H9 (cell line): ENCODE measurements at regions not wholly inside any gene's neighbourhood (a gene's known extent, or its start where the extent isn't known, plus 50 kb on each side); places are given as distances from the start of the nearest gene placed in this dataset.

Experiments
- DNase-seq: peaks from one replicate; pipeline ENCODE4 v3.0.0-alpha.2; 2017
- H2AFZ ChIP-seq: one replicate; pipeline ENCODE4 v1.6.1; 2013; ENCODE audit warnings: mild to moderate bottlenecking, low read length, control low read depth, moderate library complexity
- H2AK5ac ChIP-seq: 2 replicates; pipeline ENCODE4 v1.6.1; 2013; ENCODE audit warnings: low read length, control low read depth, mixed read lengths; ENCODE audit not compliant: insufficient read length
- H2BK120ac ChIP-seq: one replicate; pipeline ENCODE4 v1.6.1; 2013; ENCODE audit warnings: low read depth, mild to moderate bottlenecking, low read length, control low read depth, inconsistent platforms; ENCODE audit not compliant: poor library complexity, severe bottlenecking
- H2BK12ac ChIP-seq: 2 replicates; pipeline ENCODE4 v1.6.1; 2013; ENCODE audit warnings: low read length, control low read depth, mixed read lengths, low read depth; ENCODE audit not compliant: insufficient read length
- H2BK15ac ChIP-seq: 2 replicates; pipeline ENCODE4 v1.6.1; 2013; ENCODE audit warnings: low read depth, low read length, control low read depth
- H2BK20ac ChIP-seq: one replicate; pipeline ENCODE4 v1.6.1; 2013; ENCODE audit warnings: low read depth, mild to moderate bottlenecking, low read length, control low read depth, inconsistent platforms; ENCODE audit not compliant: poor library complexity, severe bottlenecking
- H2BK5ac ChIP-seq: 2 replicates; pipeline ENCODE4 v1.6.1; 2013; ENCODE audit warnings: low read length, control low read depth, mixed read lengths; ENCODE audit not compliant: insufficient read length
- H3K14ac ChIP-seq: 2 replicates; pipeline ENCODE4 v1.6.1; 2013; ENCODE audit warnings: low read length, control low read depth; ENCODE audit not compliant: insufficient read depth
- H3K18ac ChIP-seq: 2 replicates; pipeline ENCODE4 v1.6.1; 2013; ENCODE audit warnings: low read depth, mild to moderate bottlenecking, mixed read lengths, low read length, control low read depth; ENCODE audit not compliant: insufficient read length
- H3K23ac ChIP-seq: 2 replicates; pipeline ENCODE4 v1.6.1; 2013; ENCODE audit warnings: low read length, control low read depth, mixed read lengths, low read depth; ENCODE audit not compliant: insufficient read length
- H3K23me2 ChIP-seq: 2 replicates; pipeline ENCODE4 v1.6.1; 2013; ENCODE audit warnings: low read depth, mild to moderate bottlenecking, mixed read lengths, low read length, control low read depth; ENCODE audit not compliant: insufficient read length, poor library complexity, severe bottlenecking
- H3K27ac ChIP-seq: 2 replicates; pipeline ENCODE4 v1.5.1; 2013; ENCODE audit warnings: low read length, control low read depth, mixed read lengths, low read depth; ENCODE audit not compliant: insufficient read length
- H3K27me3 ChIP-seq: 2 replicates; pipeline ENCODE4 v1.6.1; 2013; ENCODE audit warnings: low read length, control low read depth, inconsistent platforms; ENCODE audit not compliant: insufficient read depth
- H3K4ac ChIP-seq: 2 replicates; pipeline ENCODE4 v1.6.1; 2013; ENCODE audit warnings: low read depth, mild to moderate bottlenecking, control low read depth, inconsistent platforms, low read length, moderate library complexity
- H3K4me1 ChIP-seq: 2 replicates; pipeline ENCODE4 v1.6.1; 2013; ENCODE audit warnings: low read length, control low read depth, inconsistent platforms; ENCODE audit not compliant: insufficient read depth
- H3K4me2 ChIP-seq: 2 replicates; pipeline ENCODE4 v1.6.1; 2013; ENCODE audit warnings: low read length, control low read depth, mixed read lengths; ENCODE audit not compliant: insufficient read length, insufficient read depth
- H3K56ac ChIP-seq: 2 replicates; pipeline ENCODE4 v1.6.1; 2013; ENCODE audit warnings: low read depth, mild to moderate bottlenecking, mixed read lengths, low read length, control low read depth; ENCODE audit not compliant: insufficient read length
- H3K79me1 ChIP-seq: 2 replicates; pipeline ENCODE4 v1.6.1; 2013; ENCODE audit warnings: low read depth, mild to moderate bottlenecking, moderate library complexity, low read length, control low read depth, inconsistent platforms; ENCODE audit not compliant: insufficient read depth, poor library complexity, severe bottlenecking
- H3K79me2 ChIP-seq: 2 replicates; pipeline ENCODE4 v1.6.1; 2013; ENCODE audit warnings: low read length, control low read depth, inconsistent platforms; ENCODE audit not compliant: insufficient read depth
- H3K9ac ChIP-seq: 2 replicates; pipeline ENCODE4 v1.6.1; 2013; ENCODE audit warnings: low read length, control low read depth, mixed read lengths; ENCODE audit not compliant: insufficient read length; ENCODE audit errors: extremely low read depth
- H3K9me3 ChIP-seq: one replicate; pipeline ENCODE4 v1.6.1; 2013; ENCODE audit warnings: low read depth, low read length, inconsistent platforms; ENCODE audit not compliant: control insufficient read depth
- H3T11ph ChIP-seq: one replicate; pipeline ENCODE4 v1.6.1; 2013; ENCODE audit warnings: mild to moderate bottlenecking, low read length, control low read depth, inconsistent platforms
- H4K20me1 ChIP-seq: one replicate; pipeline ENCODE4 v1.6.1; 2013; ENCODE audit not compliant: control insufficient read depth, insufficient read length, insufficient read depth
- H4K5ac ChIP-seq: 2 replicates; pipeline ENCODE4 v1.6.1; 2013; ENCODE audit warnings: low read depth, mild to moderate bottlenecking, mixed read lengths, low read length, control low read depth; ENCODE audit not compliant: insufficient read length
- H4K8ac ChIP-seq: replicated peaks from 2 replicates; pipeline ENCODE4 v1.6.1; 2013; ENCODE audit warnings: low read length, control low read depth, mixed read lengths, low read depth; ENCODE audit not compliant: insufficient read length
- H4K91ac ChIP-seq: 2 replicates; pipeline ENCODE4 v1.6.1; 2013; ENCODE audit warnings: low read depth, mild to moderate bottlenecking, moderate library complexity, mixed read lengths, low read length, control low read depth; ENCODE audit not compliant: insufficient read length
- H3K27ac Mint-ChIP-seq, 3 experiments: 2 replicates in 2 of 3; 3 replicates in 1 of 3; pipeline ENCODE4 v1.8.0; 2020 to 2021; ENCODE audit warnings: mixed read lengths in 3 of 3, mild to moderate bottlenecking in 1 of 3, moderate library complexity in 1 of 3
- H3K27me3 Mint-ChIP-seq: 2 replicates; pipeline ENCODE4 v1.8.0; 2021; ENCODE audit warnings: low read depth, mild to moderate bottlenecking, moderate library complexity, mixed read lengths
- H3K36me3 Mint-ChIP-seq, 3 experiments: 2 replicates in 2 of 3; 3 replicates in 1 of 3; pipeline ENCODE4 v1.8.0; 2020 to 2021; ENCODE audit warnings: low read depth in 3 of 3, mixed read lengths in 3 of 3; ENCODE audit not compliant: insufficient read depth in 1 of 3
- H3K4me1 Mint-ChIP-seq, 2 experiments: 2 replicates each; pipeline ENCODE4 v1.8.0; 2020; ENCODE audit warnings: mixed read lengths in 2 of 2
- H3K4me3 Mint-ChIP-seq, 2 experiments: 2 replicates in 1 of 2; 3 replicates in 1 of 2; pipeline ENCODE4 v1.8.0; 2020 to 2021; ENCODE audit warnings: mild to moderate bottlenecking in 2 of 2, mixed read lengths in 2 of 2, moderate library complexity in 1 of 2
- H3K9me3 Mint-ChIP-seq, 2 experiments: 2 replicates in 1 of 2; 3 replicates in 1 of 2; pipeline ENCODE4 v1.8.0; 2020; ENCODE audit warnings: mild to moderate bottlenecking in 2 of 2, mixed read lengths in 2 of 2, moderate library complexity in 1 of 2
- CTCF ChIP-seq: fragments of 200-600 bp; sonication (generic); conservative IDR thresholded peaks from 3 replicates; pipeline ENCODE4 v1.8.0; 2021; ENCODE audit warnings: antibody characterized with exemption, mild to moderate bottlenecking
- WGBS: extraction: QIAGEN DNeasy Blood & Tissue Kit; methylation state at CpG from one replicate; pipeline ENCODE4 v1.1.7; 2013; ENCODE audit warnings: missing lambda C conversion rate, low lambda C conversion rate, mixed read lengths; ENCODE audit not compliant: insufficient read length; ENCODE audit errors: extremely low coverage; 5-methylcytosine and 5-hydroxymethylcytosine counted together

DNA sequence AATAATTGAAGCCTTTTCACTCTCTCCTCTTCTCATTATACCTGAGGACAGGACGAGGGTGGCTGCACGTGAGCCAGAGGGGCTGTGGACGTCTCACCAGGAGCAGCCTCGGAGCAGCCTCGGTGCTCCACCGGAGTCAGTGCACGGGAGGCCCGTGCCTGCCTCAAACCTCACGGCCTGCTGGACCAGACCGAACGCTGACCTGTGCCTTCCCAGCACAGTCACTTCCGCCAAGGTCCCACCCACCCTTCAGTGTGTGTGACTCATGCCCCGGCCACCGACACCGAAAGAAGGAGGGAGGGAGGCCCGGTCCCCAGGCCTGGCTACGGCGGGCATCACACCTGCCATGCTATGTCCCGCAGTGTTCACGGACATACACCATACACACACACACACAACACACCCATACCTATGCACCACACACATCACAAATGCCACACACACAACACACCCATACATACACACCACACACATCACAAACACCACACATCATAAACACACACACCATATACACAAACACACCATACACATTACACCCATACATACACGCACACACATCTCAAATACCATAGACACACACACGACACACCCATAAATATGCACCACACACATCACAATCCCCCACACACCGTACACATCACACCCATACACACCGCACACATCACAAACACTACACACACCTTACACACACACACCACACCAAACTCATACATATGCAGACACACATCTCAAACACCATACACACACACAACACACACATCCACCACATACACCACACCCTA lies 1506.5 kb downstream of the TBC1D22A start:
- Histone ChIP-seq H3K56ac (no peak overlapping the region), H3K23ac (no peak overlapping the region), H2BK20ac (no peak overlapping the region), H2AFZ (no peak overlapping the region), H3K4me2 (no peak overlapping the region), H2BK12ac (no peak overlapping the region), H4K8ac (no peak overlapping the region), H4K5ac (no peak overlapping the region), H4K20me1 (no peaks in the 10 kb centered on the region), H4K91ac (no peak overlapping the region), H2AK5ac (no peak overlapping the region), H3K9ac (no peak overlapping the region), H3K27me3 (no peaks in the 10 kb centered on the region), H3K4me1 (0 out of 2 replicates have a peak, but pooled peaks cover 2% of the 10 kb centered on the region), H3K18ac (no peak overlapping the region), H3K4ac (no peak overlapping the region), H3K9me3 (no peaks in the 10 kb centered on the region), H2BK15ac (no peak overlapping the region), H3K23me2 (no peaks in the 10 kb centered on the region), H3K79me2 (no peaks in the 10 kb centered on the region), H3K79me1 (no peaks in the 10 kb centered on the region), H3T11ph (no peak overlapping the region), H2BK120ac (no peak overlapping the region), H3K27ac (no peak overlapping the region), H2BK5ac (no peak overlapping the region), H3K14ac (no peak overlapping the region)
- TF ChIP-seq CTCF, result no peak
- H3K4me1 Mint-ChIP-seq, result peaks cover 11 to 12% of the 10 kb centered on the region in 2 experiments
- no peak for DNase-seq
- H3K9me3 Mint-ChIP-seq, result no peaks in the 10 kb centered on the region
- H3K27me3 Mint-ChIP-seq, result peaks cover 13% of the 10 kb centered on the region
- 100% methylated on average over 4 of the region's 24 CpGs for WGBS
- no peaks in the 10 kb centered on the region; a peak in 1 of 7 replicates for H3K36me3 Mint-ChIP-seq
- H3K4me3 Mint-ChIP-seq, result no peak overlapping the region
- no peak overlapping the region; a peak in 1 of 7 replicates for H3K27ac Mint-ChIP-seq
